Astrocyte of the spinal cord (primary cell): ENCODE measurements at regions not wholly inside any gene's neighbourhood (a gene's known extent, or its start where the extent isn't known, plus 50 kb on each side); places are given as distances from the start of the nearest gene placed in this dataset.

Source experiments
- DNase-seq: peaks from one replicate; pipeline ENCODE4 v3.0.0; 2011; ENCODE audit warnings: low read depth, low spot score
- H3K4me3 ChIP-seq: 2 replicates; pipeline ENCODE4 v1.5.1; 2011; ENCODE audit warnings: low read depth, mild to moderate bottlenecking, low read length, moderate library complexity
- CTCF ChIP-seq: IDR thresholded peaks from 2 replicates; pipeline ENCODE4 v1.5.1; 2012; ENCODE audit warnings: low read depth, mild to moderate bottlenecking, low read length, inconsistent platforms
- in situ Hi-C: cut with HindIII; loops from 2 replicates; pipeline ENCODE4 v1.10.0; 2017; ENCODE audit warnings: low sequenced_read_pairs

- in situ Hi-C loops, result no loop called here
- DNase-seq, result no peak
- no peak overlapping the region for H3K4me3 ChIP-seq
- no peak for TF ChIP-seq CTCF
Observed at GRCh38 chr3:8387571-8387970, 114.1 kb upstream of the LMCD1 start.

GRCh38 chr3:8399686-8400085, 101.9 kb upstream of the LMCD1 start:
- H3K4me3 ChIP-seq, result no peak overlapping the region
- TF ChIP-seq CTCF, result no peak
- no peak for DNase-seq
- in situ Hi-C loops, result no loop called here

- no peak overlapping the region for H3K4me3 ChIP-seq
- no peak for TF ChIP-seq CTCF
- in situ Hi-C loops, result no loop called here
- no peak for DNase-seq
Observed at GRCh38 chr3:8400911-8401310, 100.7 kb upstream of the LMCD1 start.

- TF ChIP-seq CTCF, result no peak
- DNase-seq, result no peak
- H3K4me3 ChIP-seq, result no peak overlapping the region
- in situ Hi-C loops, result no loop called here
Observed at GRCh38 chr3:8403996-8404395, 97.6 kb upstream of the LMCD1 start.

- H3K4me3 ChIP-seq, result no peak overlapping the region
- DNase-seq, result no peak
- in situ Hi-C loops, result no loop called here
- no peak for TF ChIP-seq CTCF
Observed at GRCh38 chr3:8405144-8405543, 96.5 kb upstream of the LMCD1 start.

- TF ChIP-seq CTCF, result no peak
- no peak for DNase-seq
- in situ Hi-C loops, result no loop called here
- no peak overlapping the region for H3K4me3 ChIP-seq
Observed at GRCh38 chr3:8406479-8406878, 95.1 kb upstream of the LMCD1 start.

- H3K4me3 ChIP-seq, result no peak overlapping the region
- TF ChIP-seq CTCF, result no peak
- DNase-seq, result no peak
- in situ Hi-C loops, result no loop called here
Observed at GRCh38 chr3:8413337-8413926, 88.2 kb upstream of the LMCD1 start.
